Fibroblast of lung (primary cell): ENCODE measurements at regions not wholly inside any gene's neighbourhood (a gene's known extent, or its start where the extent isn't known, plus 50 kb on each side); places are given as distances from the start of the nearest gene placed in this dataset.

ENCODE experiments used
- DNase-seq, 2 donors: peaks; one replicate each; pipeline versions ENCODE4 v3.0.0 to v3.0.0-alpha.2; 2010; ENCODE audit warnings: low read depth in 2 of 2
- H2AFZ ChIP-seq: 2 replicates; pipeline ENCODE4 v1.5.1; 2012; ENCODE audit warnings: low read length, control low read depth, inconsistent platforms
- H3K27ac ChIP-seq: 2 replicates; pipeline ENCODE4 v1.5.1; 2011; ENCODE audit warnings: low read length, control low read depth; ENCODE audit not compliant: insufficient read depth
- H3K27me3 ChIP-seq: 2 replicates; pipeline ENCODE4 v1.5.1; 2011; ENCODE audit warnings: mild to moderate bottlenecking, low read length; ENCODE audit not compliant: control insufficient read depth, insufficient read depth
- H3K36me3 ChIP-seq: 2 replicates; pipeline ENCODE4 v1.5.1; 2011; ENCODE audit warnings: low read length; ENCODE audit not compliant: control insufficient read depth, insufficient read depth
- H3K4me1 ChIP-seq: 2 replicates; pipeline ENCODE4 v1.5.1; 2011; ENCODE audit warnings: low read length; ENCODE audit not compliant: control insufficient read depth, insufficient read depth; ENCODE audit errors: extremely low read depth
- H3K4me2 ChIP-seq: 2 replicates; pipeline ENCODE4 v1.5.1; 2011; ENCODE audit warnings: low read length, control low read depth; ENCODE audit not compliant: insufficient read depth; ENCODE audit errors: extremely low read depth
- H3K4me3 ChIP-seq, 4 experiments: fragments of 200-600 bp in 1 of 4; sonication (generic) in 1 of 4; replicated peaks in 1 of 4; 2 replicates each; pipeline ENCODE4 v1.5.1; 2011 to 2016; ENCODE audit warnings: low read length in 4 of 4, low read depth in 3 of 4, mild to moderate bottlenecking in 3 of 4, control low read depth in 2 of 4, inconsistent platforms in 1 of 4, mixed read lengths in 1 of 4; ENCODE audit not compliant: insufficient read depth in 1 of 4; ENCODE audit errors: control extremely low read depth in 1 of 4
- H3K79me2 ChIP-seq: 2 replicates; pipeline ENCODE4 v1.5.1; 2012; ENCODE audit warnings: mild to moderate bottlenecking, low read length, inconsistent platforms; ENCODE audit not compliant: control insufficient read depth, insufficient read depth
- H3K9ac ChIP-seq: 2 replicates; pipeline ENCODE4 v1.5.1; 2011; ENCODE audit warnings: mild to moderate bottlenecking, low read length, control low read depth; ENCODE audit not compliant: insufficient read depth
- H3K9me3 ChIP-seq: 2 replicates; pipeline ENCODE4 v1.5.1; 2012; ENCODE audit warnings: low read depth, low read length; ENCODE audit not compliant: control insufficient read depth, insufficient read depth
- H4K20me1 ChIP-seq: 2 replicates; pipeline ENCODE4 v1.5.1; 2011; ENCODE audit warnings: low read length; ENCODE audit not compliant: control insufficient read depth, insufficient read depth; ENCODE audit errors: extremely low read depth
- EZH2 ChIP-seq: IDR thresholded peaks from 2 replicates; pipeline ENCODE4 v1.5.1; 2012; ENCODE audit warnings: low read length, control low read depth, mild to moderate bottlenecking; ENCODE audit errors: missing control alignments
- TF ChIP-seq, protein P1 (sequence below), 2 donors: IDR thresholded peaks in 1 of 2; conservative IDR thresholded peaks in 1 of 2; 1 replicate in 1 of 2; 2 replicates in 1 of 2; pipeline ENCODE4 v1.5.1; 2011 to 2012; ENCODE audit warnings: low read length in 2 of 2, control low read depth in 1 of 2, inconsistent platforms in 1 of 2, low read depth in 1 of 2, mild to moderate bottlenecking in 1 of 2

DNA sequence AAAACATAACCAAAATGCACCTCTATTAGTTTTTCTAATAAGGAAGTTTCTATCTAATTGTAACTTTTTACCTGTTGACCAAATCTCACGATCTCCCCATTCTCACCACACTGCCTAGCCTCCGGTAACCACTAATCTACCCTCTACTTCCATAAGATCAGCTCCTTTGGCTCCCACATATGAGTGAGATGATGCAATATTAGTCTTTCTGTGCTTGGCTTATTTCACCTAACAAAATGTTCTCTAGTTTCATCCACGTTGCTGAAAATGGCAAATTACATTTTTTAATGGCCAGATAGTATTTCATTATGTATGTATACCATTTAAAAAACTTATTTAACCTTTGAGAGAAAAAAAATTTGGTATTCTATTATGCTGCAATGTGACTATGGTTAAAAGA lies 379.0 kb upstream of the NXPH2 start:
- Histone ChIP-seq H3K9ac (no peak overlapping the region), H2AFZ (no peak overlapping the region), H3K79me2 (no peaks in the 10 kb centered on the region), H3K4me1 (no peaks in the 10 kb centered on the region), H3K4me3 (no peak overlapping the region), H3K36me3 (no peaks in the 10 kb centered on the region), H3K27me3 (no peaks in the 10 kb centered on the region), H3K9me3 (no peaks in the 10 kb centered on the region), H3K4me2 (no peak overlapping the region), H3K27ac (no peak overlapping the region), H4K20me1 (no peaks in the 10 kb centered on the region)
- no peak for TF ChIP-seq EZH2
- TF ChIP-seq, protein P1, sequence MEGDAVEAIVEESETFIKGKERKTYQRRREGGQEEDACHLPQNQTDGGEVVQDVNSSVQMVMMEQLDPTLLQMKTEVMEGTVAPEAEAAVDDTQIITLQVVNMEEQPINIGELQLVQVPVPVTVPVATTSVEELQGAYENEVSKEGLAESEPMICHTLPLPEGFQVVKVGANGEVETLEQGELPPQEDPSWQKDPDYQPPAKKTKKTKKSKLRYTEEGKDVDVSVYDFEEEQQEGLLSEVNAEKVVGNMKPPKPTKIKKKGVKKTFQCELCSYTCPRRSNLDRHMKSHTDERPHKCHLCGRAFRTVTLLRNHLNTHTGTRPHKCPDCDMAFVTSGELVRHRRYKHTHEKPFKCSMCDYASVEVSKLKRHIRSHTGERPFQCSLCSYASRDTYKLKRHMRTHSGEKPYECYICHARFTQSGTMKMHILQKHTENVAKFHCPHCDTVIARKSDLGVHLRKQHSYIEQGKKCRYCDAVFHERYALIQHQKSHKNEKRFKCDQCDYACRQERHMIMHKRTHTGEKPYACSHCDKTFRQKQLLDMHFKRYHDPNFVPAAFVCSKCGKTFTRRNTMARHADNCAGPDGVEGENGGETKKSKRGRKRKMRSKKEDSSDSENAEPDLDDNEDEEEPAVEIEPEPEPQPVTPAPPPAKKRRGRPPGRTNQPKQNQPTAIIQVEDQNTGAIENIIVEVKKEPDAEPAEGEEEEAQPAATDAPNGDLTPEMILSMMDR (conservative IDR thresholded peaks at IDR 0.05 in 1 of 2, IDR thresholded peaks at IDR 0.05 in 1 of 2; ENCODE audit: low read depth in 1 of 2, low read length in 2 of 2), result no peak
- no peak for DNase-seq

DNA sequence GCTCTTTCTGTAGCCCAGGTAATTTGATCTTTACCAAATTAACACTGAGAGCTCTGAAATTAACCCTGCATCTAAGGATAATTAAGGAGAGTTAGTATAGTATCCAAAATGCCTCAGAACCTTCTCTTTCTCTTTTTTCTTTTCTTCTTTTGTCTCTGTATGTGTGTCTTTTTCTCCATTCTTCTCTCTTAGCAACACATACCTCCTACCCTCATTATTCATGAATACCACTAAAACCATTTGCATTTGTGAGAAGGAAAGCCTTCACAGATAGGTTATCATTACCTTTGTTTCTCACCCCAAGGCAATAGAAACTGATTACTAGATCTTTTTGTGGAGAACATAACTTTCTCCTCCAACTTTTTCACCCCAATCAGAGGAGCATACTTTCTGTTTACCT lies 376.5 kb upstream of the NXPH2 start:
- TF ChIP-seq EZH2, result no peak
- TF ChIP-seq, protein P1 (conservative IDR thresholded peaks at IDR 0.05 in 1 of 2, IDR thresholded peaks at IDR 0.05 in 1 of 2; ENCODE audit: low read depth in 1 of 2, low read length in 2 of 2), result no peak
- Histone ChIP-seq H3K27me3 (no peaks in the 10 kb centered on the region), H2AFZ (no peak overlapping the region), H3K79me2 (no peaks in the 10 kb centered on the region), H3K4me2 (no peak overlapping the region), H3K9me3 (no peaks in the 10 kb centered on the region), H4K20me1 (no peaks in the 10 kb centered on the region), H3K9ac (no peak overlapping the region), H3K4me3 (no peak overlapping the region), H3K4me1 (no peaks in the 10 kb centered on the region), H3K27ac (no peak overlapping the region), H3K36me3 (no peaks in the 10 kb centered on the region)
- DNase-seq, result no peak

DNA sequence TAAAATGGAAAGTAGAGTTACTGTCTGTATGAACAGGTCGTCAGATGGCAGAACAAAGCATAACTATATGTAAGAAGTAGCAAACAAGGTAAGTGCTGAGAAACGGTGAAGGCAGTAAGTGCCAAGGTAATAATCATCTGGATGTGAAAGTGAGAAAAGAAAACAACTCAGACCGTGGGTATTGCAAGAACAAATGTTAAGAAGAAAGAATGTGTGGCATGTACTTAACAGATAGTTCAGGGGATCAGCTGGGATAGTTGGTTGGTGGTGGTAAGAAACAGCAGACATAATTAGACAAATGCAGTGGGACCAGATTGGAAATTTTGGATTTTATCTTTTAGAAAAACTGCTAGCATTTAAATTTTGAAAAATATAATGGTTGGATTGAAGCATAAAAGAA lies 375.8 kb upstream of the NXPH2 start:
- no peaks in the 10 kb centered on the region for H3K4me1 ChIP-seq
- H4K20me1 ChIP-seq, result no peaks in the 10 kb centered on the region
- no peak overlapping the region for H3K4me3 ChIP-seq
- no peaks in the 10 kb centered on the region for H3K79me2 ChIP-seq
- DNase-seq, result peak in 1 of 2 donors; percentile 1
- no peak overlapping the region for H3K4me2 ChIP-seq
- H3K9me3 ChIP-seq, result no peaks in the 10 kb centered on the region
- no peaks in the 10 kb centered on the region for H3K27me3 ChIP-seq
- no peaks in the 10 kb centered on the region for H3K36me3 ChIP-seq
- no peak overlapping the region for H3K27ac ChIP-seq
- H2AFZ ChIP-seq, result no peak overlapping the region
- no peak overlapping the region for H3K9ac ChIP-seq
- TF ChIP-seq, protein P1 (conservative IDR thresholded peaks at IDR 0.05 in 1 of 2, IDR thresholded peaks at IDR 0.05 in 1 of 2; ENCODE audit: low read depth in 1 of 2, low read length in 2 of 2), result no peak
- TF ChIP-seq EZH2, result no peak
